ENCODE measurements at regions not wholly inside any gene's neighbourhood (a gene's known extent, or its start where the extent isn't known, plus 50 kb on each side); places are given as distances from the start of the nearest gene placed in this dataset.

GRCh38 chr7:16978358-16979244 lies 96.8 kb upstream of the AGR3 start:
- DNase-seq (ENCODE audit: low spot score) = no peak

- DNase-seq (ENCODE audit: low spot score) = no peak
Observed at GRCh38 chr7:16980539-16980938, 98.8 kb upstream of the AGR3 start.

- DNase-seq (ENCODE audit: low spot score) = peak; percentile 69
Observed at GRCh38 chr7:16982640-16983350, 101.0 kb upstream of the AGR3 start.

- peak; percentile 83 for DNase-seq (ENCODE audit: low spot score)
Observed at GRCh38 chr7:16984375-16984774, 102.6 kb upstream of the AGR3 start.

GRCh38 chr7:16985621-16986020 lies 103.8 kb upstream of the AGR3 start:
- DNase-seq (ENCODE audit: low spot score) = no peak

GRCh38 chr7:16986755-16987154 lies 105.0 kb upstream of the AGR3 start:
- DNase-seq (ENCODE audit: low spot score) = no peak

GRCh38 chr7:16989811-16990413 lies 108.1 kb upstream of the AGR3 start:
- DNase-seq (ENCODE audit: low spot score) = peak; percentile 99

GRCh38 chr7:16991551-16991950 lies 109.8 kb upstream of the AGR3 start:
- DNase-seq (ENCODE audit: low spot score) = no peak

- DNase-seq (ENCODE audit: low spot score) = no peak
Observed at GRCh38 chr7:16993543-16993942, 111.8 kb upstream of the AGR3 start.

GRCh38 chr7:16998481-16999051 lies 116.8 kb upstream of the AGR3 start:
- DNase-seq (ENCODE audit: low spot score) = no peak

GRCh38 chr7:16999541-17000267 lies 117.9 kb upstream of the AGR3 start:
- DNase-seq (ENCODE audit: low spot score) = no peak

- DNase-seq (ENCODE audit: low spot score) = no peak
Observed at GRCh38 chr7:17005271-17005670, 123.5 kb upstream of the AGR3 start.

- DNase-seq (ENCODE audit: low spot score) = no peak
Observed at GRCh38 chr7:17007841-17008240, 126.1 kb upstream of the AGR3 start.

GRCh38 chr7:17009007-17009719 lies 127.4 kb upstream of the AGR3 start:
- no peak for DNase-seq (ENCODE audit: low spot score)

GRCh38 chr7:17009933-17010332 lies 128.2 kb upstream of the AGR3 start:
- no peak for DNase-seq (ENCODE audit: low spot score)

- DNase-seq (ENCODE audit: low spot score) = no peak
Observed at GRCh38 chr7:17010637-17011300, 129.0 kb upstream of the AGR3 start.

GRCh38 chr7:17013204-17013603 lies 131.4 kb upstream of the AGR3 start:
- no peak for DNase-seq (ENCODE audit: low spot score)

GRCh38 chr7:17014686-17015085 lies 132.9 kb upstream of the AGR3 start:
- DNase-seq (ENCODE audit: low spot score) = no peak

GRCh38 chr7:17015598-17016031 lies 133.8 kb upstream of the AGR3 start:
- no peak for DNase-seq (ENCODE audit: low spot score)

GRCh38 chr7:17016402-17017010 lies 134.7 kb upstream of the AGR3 start:
- DNase-seq (ENCODE audit: low spot score) = no peak
